Tibial nerve (tissue), 4 donors: ENCODE measurements at regions not wholly inside any gene's neighbourhood (a gene's known extent, or its start where the extent isn't known, plus 50 kb on each side); places are given as distances from the start of the nearest gene placed in this dataset.

Experiments
- CTCF ChIP-seq, 5 experiments: fragments of 200-600 bp in 3 of 5; fragments of 450-650 bp in 2 of 5; sonication (generic) in 3 of 5; IDR thresholded peaks; one replicate each; pipeline ENCODE4 v1.5.1; 2016 to 2019; ENCODE audit warnings: antibody characterized with exemption in 5 of 5, mild to moderate bottlenecking in 3 of 5, moderate library complexity in 2 of 5
- EP300 ChIP-seq, 2 donors: sonication (generic); formaldehyde crosslinking; IDR thresholded peaks; one replicate each; pipeline ENCODE4 v1.6.1; 2017; ENCODE audit warnings: antibody characterized with exemption in 2 of 2, mild to moderate bottlenecking in 1 of 2
- POLR2A ChIP-seq, 2 donors: fragments of 450-650 bp; IDR thresholded peaks; one replicate each; pipeline ENCODE4 v1.6.1; 2017; ENCODE audit warnings: antibody characterized with exemption in 2 of 2, mild to moderate bottlenecking in 2 of 2, moderate library complexity in 2 of 2

- TF ChIP-seq CTCF (IDR thresholded peaks at IDR 0.05) (no peak), POLR2A (IDR thresholded peaks at IDR 0.05) (no peak), EP300 (IDR thresholded peaks at IDR 0.05) (no peak)
Observed at GRCh38 chr1:229170274-229170673, 100.6 kb upstream of the RAB4A start.
